Stimulated activated CD4-positive, alpha-beta T cell treated with anti-CD3 and anti-CD28 coated beads, Interleukin-12 subunit alpha, Interleukin-12 subunit beta, amount 100 ng/mL, for 48 hours (primary cell): ENCODE measurements at regions not wholly inside any gene's neighbourhood (a gene's known extent, or its start where the extent isn't known, plus 50 kb on each side); places are given as distances from the start of the nearest gene placed in this dataset.
"Not testable (repeated sequence)": the region's sequence is repeated elsewhere in the genome, so short reads cannot be mapped to it uniquely, and the experiment has no call there.

Experiments used
- DNase-seq, 3 donors: peaks; one replicate each; pipeline ENCODE4 v3.0.0-alpha.2; 2020; ENCODE audit warnings: low read depth in 2 of 3, low spot score in 1 of 3

DNA sequence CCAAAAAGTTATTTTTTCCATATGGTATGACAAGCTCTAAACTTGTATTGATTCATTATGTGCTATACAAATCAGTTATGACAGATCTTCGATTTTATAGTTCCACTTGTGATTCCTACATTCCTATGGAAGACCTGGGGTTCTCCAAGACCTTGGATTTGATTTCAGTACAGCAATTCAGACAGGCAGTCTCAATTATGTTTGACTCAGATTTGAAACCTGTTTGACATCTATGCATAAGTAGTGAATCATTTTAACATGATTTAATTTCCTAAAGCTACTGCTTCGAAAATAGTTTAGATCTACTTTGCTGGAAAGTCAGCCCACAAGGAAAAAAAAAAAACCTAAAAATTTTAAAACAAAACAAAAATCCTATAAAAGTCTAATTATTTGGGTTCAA lies 820.4 kb downstream of the LUZP2 start:
- no peak for DNase-seq

DNA sequence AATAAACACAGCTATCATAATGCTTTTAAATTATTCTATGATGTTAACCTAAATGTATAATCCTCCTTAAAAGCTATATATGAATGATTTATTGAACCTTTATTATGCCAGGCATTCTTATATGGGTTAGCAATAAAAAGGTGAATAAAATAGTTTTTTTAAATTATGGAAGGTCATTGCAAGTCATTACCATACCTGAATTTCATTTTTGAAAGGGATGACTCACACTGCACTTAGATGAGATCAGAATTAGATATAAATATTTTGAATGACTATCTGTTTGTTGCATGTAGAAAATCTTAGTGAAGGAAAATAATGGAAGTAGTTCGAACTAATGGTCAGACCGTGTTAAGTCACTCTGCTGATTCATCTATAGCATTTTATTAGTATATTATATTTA lies 822.3 kb downstream of the LUZP2 start:
- no peak for DNase-seq

GRCh38 chr11:25327656-25328055 lies 830.8 kb downstream of the LUZP2 start:
- DNase-seq, result no peak

DNA sequence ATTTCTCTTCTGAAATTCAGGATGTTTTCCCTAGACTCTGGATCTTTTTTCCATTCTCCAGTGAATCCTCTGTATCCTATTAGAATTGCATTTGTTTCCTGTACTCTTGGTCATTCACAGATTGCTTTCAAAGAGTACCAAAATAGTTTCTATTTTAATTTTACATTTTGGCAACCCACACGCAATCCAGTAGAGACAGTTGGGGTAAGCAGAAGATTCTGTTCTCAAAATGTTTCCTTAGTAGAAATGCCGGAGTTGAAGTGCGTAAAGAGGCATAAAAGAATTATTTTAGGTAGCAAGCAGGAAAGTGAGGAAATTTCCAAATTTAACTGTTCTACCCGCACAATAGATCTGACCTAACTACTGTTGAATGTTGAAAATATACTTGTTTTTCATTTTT lies 842.4 kb downstream of the LUZP2 start:
- DNase-seq, result no peak

DNA sequence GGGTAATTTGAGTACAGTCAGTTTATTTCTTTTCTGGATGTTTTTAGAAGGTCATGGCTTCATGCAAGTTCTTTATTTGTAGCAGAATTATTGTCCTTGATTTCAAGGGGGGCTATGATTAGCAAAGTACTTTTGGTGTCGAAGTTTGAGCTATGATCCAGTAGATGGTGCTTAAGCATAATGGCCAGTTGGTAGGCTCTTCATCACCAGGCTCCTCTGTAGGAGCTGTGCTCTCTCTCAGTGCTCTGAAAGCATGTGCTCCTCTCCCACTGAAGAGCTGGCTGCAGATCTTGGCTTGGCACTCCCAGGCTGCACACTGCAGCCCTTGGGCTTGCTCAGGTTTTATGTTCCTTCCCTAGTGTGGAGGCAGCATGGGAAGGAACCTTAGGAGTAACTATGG lies 852.7 kb downstream of the LUZP2 start:
- DNase-seq, result no peak

GRCh38 chr11:25350899-25351803 lies 854.3 kb downstream of the LUZP2 start:
- no peak for DNase-seq

DNA sequence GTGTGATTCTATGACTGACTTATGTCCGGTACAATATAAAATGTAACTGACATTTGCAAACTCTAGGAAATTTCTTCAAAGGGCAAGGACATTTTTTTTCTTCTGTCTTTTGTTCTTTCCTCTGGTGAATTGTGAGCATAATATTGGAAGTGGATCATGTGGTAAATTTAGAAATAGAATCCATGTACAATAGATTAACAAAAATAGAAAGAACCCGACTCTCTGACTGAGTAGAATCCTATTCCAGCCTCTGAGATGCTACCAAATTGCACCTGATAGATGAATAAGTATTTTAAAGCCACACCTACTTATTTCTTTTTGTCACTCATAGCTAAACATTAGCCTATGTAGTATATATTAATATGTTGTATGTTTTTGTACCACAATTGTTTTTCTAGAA lies 860.3 kb downstream of the LUZP2 start:
- DNase-seq, result no peak

DNA sequence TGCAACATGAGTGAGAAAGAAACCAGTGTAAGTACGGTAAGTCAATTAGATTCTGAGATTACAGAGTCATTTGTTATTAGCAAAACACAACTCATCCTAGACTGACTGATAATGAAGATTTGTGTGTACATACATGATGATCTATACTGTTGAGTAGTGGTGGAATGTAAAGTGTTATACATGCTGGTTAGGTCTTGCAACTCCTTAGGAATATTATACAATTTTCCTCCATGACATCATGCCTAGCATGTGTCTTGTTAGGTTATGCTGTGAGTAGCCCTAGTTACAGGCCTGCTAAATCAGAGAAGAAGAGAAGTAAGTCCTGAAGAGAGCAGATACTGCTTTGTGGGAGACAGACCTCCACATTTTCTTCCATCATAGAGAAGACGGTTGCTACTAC lies 880.6 kb downstream of the LUZP2 start:
- DNase-seq, result no peak

- no peak for DNase-seq
Observed at GRCh38 chr11:25396847-25397246, 900.0 kb downstream of the LUZP2 start.

GRCh38 chr11:25408146-25408545 lies 911.3 kb downstream of the LUZP2 start:
- DNase-seq, result no peak

DNA sequence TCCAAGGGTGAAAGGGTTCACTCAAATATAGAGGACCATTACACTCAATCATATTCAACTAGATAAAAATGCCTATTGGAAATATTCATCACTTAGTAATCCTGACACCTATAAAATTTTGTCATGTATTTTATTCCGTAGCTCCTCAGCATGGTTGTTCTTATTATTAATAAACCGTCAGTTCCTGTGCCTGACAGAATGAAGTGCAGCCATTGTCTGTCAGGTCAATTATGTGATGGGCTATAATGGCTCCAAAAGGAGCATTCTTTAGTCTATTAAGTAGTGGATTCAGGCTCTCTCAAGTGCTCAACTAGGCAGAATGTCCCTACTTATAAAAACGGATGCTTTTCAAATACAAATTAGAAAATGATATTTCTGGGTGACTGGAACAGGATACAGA lies 916.1 kb upstream of the ANO3 start:
- no peak for DNase-seq

GRCh38 chr11:25423436-25424199 lies 908.3 kb upstream of the ANO3 start:
- DNase-seq, result no peak

DNA sequence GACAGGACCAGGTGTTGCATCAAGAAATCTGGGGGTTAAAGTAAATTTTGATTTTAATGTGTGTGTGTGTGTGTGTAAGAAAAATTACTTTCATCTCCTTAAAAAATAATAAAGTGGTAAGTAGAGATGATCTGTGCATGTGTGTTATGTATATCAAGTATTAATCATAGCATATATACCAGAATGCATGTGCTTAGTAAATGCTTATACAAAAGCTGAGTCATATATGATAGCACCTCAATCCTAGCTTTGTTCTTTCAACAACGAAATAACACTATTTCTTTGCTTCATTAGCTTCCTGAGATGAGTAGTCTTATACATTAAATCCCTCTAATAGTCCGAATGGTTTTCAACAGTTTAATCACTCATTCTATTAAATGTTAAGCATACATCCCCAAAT lies 899.6 kb upstream of the ANO3 start:
- DNase-seq, result no peak

- no peak for DNase-seq
Observed at GRCh38 chr11:25435197-25435596, 896.7 kb upstream of the ANO3 start.

- DNase-seq, result no peak
Observed at GRCh38 chr11:25436326-25436725, 895.6 kb upstream of the ANO3 start.

DNA sequence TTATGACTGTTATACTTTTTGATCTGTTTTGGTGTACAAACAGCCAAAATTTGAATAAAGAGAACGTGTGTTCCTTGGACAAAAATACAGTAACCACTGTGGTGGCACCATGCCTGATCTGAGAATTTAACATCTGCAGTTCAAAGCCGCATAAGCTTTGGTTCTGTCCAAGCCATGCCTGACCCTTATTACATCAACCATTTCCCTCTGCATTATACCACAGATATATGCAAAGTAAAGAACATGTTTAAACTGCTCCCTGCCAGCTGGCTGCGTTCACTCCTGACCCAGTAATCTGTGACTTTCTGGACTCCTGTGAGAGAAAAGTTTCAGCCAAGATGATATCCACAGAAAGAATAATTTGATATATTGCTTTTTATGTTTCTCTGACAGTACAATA lies 890.5 kb upstream of the ANO3 start:
- DNase-seq, result no peak

DNA sequence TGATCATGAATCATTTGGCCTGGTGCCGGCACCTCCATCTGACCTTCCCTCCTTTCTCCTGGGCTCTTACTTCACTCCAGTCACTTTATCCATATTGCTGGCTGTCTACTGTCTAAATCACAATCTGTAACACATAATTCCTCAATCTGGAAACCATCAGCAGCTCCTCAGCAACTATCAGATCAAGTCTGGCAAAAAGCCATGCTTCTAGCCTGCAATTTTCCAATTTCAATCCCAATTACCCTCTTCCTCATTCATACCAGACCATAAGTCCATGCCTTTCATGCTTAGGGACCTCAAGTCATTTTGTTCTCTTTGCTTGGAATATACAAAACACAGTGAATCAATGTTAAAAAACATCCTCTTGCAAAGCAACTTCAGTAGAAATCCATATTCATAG lies 882.8 kb upstream of the ANO3 start:
- no peak for DNase-seq

DNA sequence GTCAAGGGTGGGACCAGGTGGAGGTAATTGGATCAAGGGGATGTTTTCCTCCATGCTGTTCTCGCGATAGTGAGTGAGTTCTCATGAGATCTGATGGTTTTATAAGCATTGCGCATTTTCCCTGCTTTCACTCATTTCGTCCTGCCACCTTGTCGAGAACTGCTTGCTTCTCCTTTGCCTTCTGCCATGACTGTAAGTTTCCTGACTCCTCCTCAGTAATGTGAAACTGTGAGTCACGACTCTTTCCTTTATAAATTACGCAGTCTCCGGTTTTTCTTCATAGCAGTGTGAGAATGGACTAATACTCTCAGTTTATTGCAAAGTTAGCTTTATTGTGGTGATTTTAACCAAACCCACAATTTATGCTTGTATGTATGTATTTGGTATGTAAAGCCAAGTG lies 878.5 kb upstream of the ANO3 start:
- no peak for DNase-seq

GRCh38 chr11:25456211-25456610 lies 875.7 kb upstream of the ANO3 start:
- no peak for DNase-seq

DNA sequence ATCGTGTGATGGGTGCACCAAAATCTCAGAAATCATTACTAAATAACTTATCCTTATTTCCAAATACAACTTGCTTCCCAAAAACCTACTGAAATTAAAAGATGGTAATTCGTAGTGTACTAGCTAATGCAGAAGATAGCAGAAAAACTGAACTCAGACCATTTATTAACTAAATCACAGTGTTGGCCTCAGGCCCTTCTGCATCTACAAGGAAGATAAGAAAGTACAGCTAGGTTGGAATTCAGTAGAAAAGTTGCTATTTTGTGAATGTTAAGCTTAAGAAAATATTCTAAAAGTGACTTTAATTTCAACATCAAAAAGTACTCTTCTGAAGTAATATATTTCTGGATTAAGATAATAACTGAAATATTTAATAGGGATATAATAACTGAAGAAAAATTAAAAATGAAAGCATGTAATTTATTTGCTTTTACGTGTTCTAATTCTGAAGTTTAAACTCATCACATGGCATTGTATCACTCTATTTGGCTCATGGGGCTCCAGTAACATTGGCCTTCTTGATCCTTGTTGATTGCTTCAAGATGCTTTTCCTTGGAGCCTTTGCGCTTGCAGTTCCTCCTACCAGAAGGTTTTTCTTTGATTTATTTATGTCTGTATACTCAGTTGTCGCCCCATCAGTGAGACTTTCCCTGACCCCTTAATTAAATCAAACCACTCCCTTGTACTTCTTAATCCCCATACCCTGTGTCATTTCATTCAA lies 847.9 kb upstream of the ANO3 start:
- DNase-seq, result no peak

- DNase-seq, result no peak
Observed at GRCh38 chr11:25485315-25485714, 846.6 kb upstream of the ANO3 start.

DNA sequence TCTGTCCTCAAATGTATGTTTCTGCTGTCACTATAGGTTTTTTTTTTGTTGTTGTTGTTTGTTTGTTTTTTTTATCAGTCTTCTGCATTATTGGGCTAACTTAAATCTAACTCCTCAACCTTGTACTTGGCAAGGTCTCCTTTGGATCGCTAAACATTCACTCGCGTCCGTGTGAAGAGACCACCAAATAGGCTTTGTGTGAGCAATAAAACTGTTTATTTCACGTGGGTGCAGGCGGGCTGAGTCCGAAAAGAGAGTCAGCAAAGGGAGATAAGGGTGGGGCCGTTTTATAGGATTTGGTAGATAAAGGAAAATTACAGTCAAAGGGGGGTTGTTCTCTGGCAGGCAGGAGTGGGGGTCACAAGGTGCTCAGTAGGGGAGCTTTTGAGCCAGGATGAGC lies 845.6 kb upstream of the ANO3 start:
- DNase-seq, result not testable (repeated sequence)
